ENCODE measurements at regions not wholly inside any gene's neighbourhood (a gene's known extent, or its start where the extent isn't known, plus 50 kb on each side); places are given as distances from the start of the nearest gene placed in this dataset.

DNA sequence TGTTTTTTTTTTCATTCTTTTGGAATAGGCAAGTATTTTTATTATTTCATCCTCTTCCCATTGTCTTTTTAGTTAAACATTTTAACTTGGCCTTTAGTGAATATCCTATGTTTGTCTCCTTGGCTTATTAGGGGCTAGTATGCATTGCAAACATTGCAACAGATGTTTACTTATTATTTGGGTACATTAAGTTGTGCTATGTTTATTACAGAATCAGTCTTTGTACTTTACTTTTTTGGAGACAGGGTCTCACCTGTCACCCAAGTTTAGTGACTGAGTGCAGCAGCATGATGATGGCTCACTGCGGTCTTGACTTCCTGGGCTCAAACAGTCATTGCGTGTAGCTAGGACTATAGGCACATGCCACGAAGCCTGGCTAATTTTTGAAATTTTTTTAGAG lies 51.1 kb upstream of the NUDT6 start:
- no peak overlapping the region for H3K27ac ChIP-seq
- H3K4me1 ChIP-seq, result no peaks in the 10 kb centered on the region
- no peak for DNase-seq
- no peaks in the 10 kb centered on the region for H3K27me3 ChIP-seq
- no peaks in the 10 kb centered on the region for H3K36me3 ChIP-seq
- no peaks in the 10 kb centered on the region for H3K9me3 ChIP-seq
- TF ChIP-seq, protein P1, sequence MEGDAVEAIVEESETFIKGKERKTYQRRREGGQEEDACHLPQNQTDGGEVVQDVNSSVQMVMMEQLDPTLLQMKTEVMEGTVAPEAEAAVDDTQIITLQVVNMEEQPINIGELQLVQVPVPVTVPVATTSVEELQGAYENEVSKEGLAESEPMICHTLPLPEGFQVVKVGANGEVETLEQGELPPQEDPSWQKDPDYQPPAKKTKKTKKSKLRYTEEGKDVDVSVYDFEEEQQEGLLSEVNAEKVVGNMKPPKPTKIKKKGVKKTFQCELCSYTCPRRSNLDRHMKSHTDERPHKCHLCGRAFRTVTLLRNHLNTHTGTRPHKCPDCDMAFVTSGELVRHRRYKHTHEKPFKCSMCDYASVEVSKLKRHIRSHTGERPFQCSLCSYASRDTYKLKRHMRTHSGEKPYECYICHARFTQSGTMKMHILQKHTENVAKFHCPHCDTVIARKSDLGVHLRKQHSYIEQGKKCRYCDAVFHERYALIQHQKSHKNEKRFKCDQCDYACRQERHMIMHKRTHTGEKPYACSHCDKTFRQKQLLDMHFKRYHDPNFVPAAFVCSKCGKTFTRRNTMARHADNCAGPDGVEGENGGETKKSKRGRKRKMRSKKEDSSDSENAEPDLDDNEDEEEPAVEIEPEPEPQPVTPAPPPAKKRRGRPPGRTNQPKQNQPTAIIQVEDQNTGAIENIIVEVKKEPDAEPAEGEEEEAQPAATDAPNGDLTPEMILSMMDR (IDR thresholded peaks at IDR 0.05), result no peak
- H3K4me3 ChIP-seq, result no peak overlapping the region
- intact Hi-C loops (cut with DNase I), result no loop called here
- no peak for ATAC-seq

DNA sequence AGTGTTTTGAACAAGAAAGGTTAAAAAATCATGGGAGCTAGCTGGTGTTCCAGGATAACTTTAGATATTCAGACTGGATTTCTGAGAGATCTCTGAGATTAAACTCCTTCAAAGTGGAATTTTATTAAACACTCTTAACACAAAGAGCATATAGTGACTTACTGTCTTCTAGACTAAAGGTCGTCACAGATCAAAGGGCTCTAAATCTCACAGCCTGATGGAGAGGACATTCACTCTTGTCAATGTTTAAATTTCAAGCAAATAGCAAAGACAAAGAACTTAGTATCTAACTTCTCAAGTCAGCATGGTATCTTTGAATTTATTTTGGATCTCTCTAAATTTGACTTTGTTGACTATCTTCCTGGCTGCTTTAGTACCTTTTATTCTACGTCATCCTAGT lies 53.7 kb upstream of the NUDT6 start:
- TF ChIP-seq, protein P1 (IDR thresholded peaks at IDR 0.05), result no peak
- intact Hi-C loops (cut with DNase I), result no loop called here
- ATAC-seq (no peak), DNase-seq (no peak)
- Histone ChIP-seq H3K27me3 (no peaks in the 10 kb centered on the region), H3K4me3 (no peak overlapping the region), H3K27ac (no peak overlapping the region), H3K4me1 (no peaks in the 10 kb centered on the region), H3K36me3 (peaks cover 15% of the 10 kb centered on the region), H3K9me3 (no peaks in the 10 kb centered on the region)

DNA sequence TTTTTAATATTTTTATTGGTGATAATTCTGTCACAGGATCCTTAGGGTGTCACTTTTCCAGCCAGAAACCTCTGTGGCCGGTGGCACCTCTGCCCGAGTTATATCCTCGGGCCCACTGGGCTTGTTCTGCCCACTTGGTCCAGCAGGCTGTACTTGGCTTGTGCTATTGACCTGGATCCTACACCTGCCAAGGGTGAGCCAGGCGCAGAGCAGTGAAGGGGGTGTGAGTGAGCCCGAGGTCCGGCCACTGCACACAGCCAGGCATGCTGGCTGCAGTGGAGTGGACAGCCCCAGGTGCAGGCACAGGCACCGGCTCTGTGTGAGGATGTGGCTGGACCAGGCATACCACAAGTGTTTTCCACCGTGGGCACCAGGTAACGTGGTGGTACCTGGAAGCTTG lies 54.7 kb upstream of the NUDT6 start:
- DNase-seq, result no peak
- H3K9me3 ChIP-seq, result no peaks in the 10 kb centered on the region
- no peaks in the 10 kb centered on the region for H3K27me3 ChIP-seq
- peak; percentile 25 for ATAC-seq
- intact Hi-C loops (cut with DNase I), result no loop called here
- H3K4me3 ChIP-seq, result no peak overlapping the region
- no peaks in the 10 kb centered on the region for H3K4me1 ChIP-seq
- TF ChIP-seq, protein P1 (IDR thresholded peaks at IDR 0.05), result no peak
- H3K27ac ChIP-seq, result no peak overlapping the region
- peaks cover 15% of the 10 kb centered on the region for H3K36me3 ChIP-seq

DNA sequence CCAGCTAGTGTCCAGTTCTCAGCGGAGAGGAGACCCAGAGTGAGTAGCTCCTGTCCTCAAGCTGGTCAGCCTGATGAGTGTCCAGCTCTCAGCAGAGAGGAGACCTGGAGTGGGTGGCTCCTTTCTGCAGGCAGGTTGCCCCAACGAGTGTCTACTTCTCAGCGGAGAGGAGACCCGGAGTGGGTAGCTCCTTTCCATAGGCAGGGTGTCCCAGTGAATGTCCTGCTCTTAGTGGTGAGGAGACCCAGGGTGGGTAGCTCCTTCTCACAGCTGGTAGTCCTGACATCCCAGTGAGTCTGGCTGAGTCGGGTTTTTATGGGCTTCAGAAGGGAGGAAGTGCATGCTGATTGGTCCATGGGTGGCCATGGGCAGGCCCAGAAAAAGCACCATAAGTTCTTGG lies 55.7 kb upstream of the NUDT6 start:
- intact Hi-C loops (cut with DNase I), result no loop called here
- Histone ChIP-seq H3K27me3 (no peaks in the 10 kb centered on the region), H3K27ac (no peak overlapping the region), H3K4me1 (no peaks in the 10 kb centered on the region), H3K9me3 (no peaks in the 10 kb centered on the region), H3K36me3 (peaks cover 15% of the 10 kb centered on the region), H3K4me3 (no peak overlapping the region)
- ATAC-seq (peak; percentile 15), DNase-seq (no peak)
- TF ChIP-seq, protein P1 (IDR thresholded peaks at IDR 0.05), result no peak

DNA sequence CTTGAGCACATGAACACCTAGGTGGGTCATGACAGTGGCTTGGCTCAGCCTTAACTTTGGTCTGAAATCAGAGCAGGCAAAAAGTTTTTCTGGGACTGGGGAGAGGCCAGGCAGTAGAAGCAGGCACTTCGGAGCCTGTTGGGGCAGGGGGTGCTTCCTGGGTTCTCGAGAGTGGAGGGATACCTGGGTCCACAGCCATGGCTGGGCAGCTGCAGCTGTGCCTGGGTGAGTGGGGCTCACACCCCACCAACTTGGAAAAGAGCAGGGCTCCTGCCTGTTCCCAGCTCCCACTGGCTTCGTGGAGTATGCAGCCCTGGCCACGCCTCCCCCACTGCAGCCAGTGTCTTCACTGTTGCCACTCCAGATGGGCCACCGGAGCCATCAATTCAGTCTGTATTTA lies 56.4 kb upstream of the NUDT6 start:
- H3K4me1 ChIP-seq, result no peaks in the 10 kb centered on the region
- no peak overlapping the region for H3K27ac ChIP-seq
- TF ChIP-seq, protein P1 (IDR thresholded peaks at IDR 0.05), result no peak
- H3K4me3 ChIP-seq, result no peak overlapping the region
- DNase-seq (no peak), ATAC-seq (no peak)
- peaks cover 15% of the 10 kb centered on the region for H3K36me3 ChIP-seq
- no peaks in the 10 kb centered on the region for H3K27me3 ChIP-seq
- intact Hi-C loops (cut with DNase I), result no loop called here
- H3K9me3 ChIP-seq, result no peaks in the 10 kb centered on the region

DNA sequence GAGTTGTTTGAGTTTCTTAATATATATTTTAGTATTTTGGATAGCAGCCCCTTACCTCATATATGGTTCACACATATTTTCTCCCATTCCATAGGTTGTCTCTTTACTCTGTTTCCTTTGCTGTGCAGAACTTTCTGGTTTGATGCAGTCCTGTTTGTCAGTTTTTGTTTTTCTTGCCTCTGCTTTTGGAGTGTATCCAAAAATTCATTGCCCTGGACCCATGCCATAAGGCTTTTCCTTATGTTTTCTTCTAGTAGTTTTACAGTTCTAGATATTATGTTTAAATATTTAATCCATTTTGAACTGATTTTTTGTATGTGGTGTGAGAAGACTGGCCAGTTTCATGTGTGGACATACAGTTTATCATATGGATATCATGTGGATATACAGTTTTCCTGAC lies 58.5 kb upstream of the NUDT6 start:
- ATAC-seq (no peak), DNase-seq (no peak)
- Histone ChIP-seq H3K27me3 (no peaks in the 10 kb centered on the region), H3K27ac (no peak overlapping the region), H3K9me3 (no peaks in the 10 kb centered on the region), H3K4me3 (no peak overlapping the region), H3K4me1 (no peaks in the 10 kb centered on the region), H3K36me3 (peaks cover 15% of the 10 kb centered on the region)
- intact Hi-C loops (cut with DNase I), result no loop called here
- TF ChIP-seq, protein P1 (IDR thresholded peaks at IDR 0.05), result no peak
